T-cell (primary cell): ENCODE measurements at regions not wholly inside any gene's neighbourhood (a gene's known extent, or its start where the extent isn't known, plus 50 kb on each side); places are given as distances from the start of the nearest gene placed in this dataset.

Experiments
- ATAC-seq, 4 experiments: fragments of 200-7000 bp in 3 of 4; fragments of 150-1000 bp in 1 of 4; cut with Tn5 transposase; replicated peaks in 1 of 4; 1 replicate in 3 of 4; 2 replicates in 1 of 4; pipeline ENCODE4 v1.10.0; 2021; ENCODE audit warnings: moderate library complexity in 3 of 4, mild to moderate bottlenecking in 2 of 4, moderate number of reproducible peaks in 1 of 4
- CTCF ChIA-PET, 2 donors: fragments of 300-600 bp; sonication (Branson Sonifier 250); formaldehyde crosslinking; loops; one replicate each; lab custom pipeline; 2022; ENCODE audit warnings: antibody characterized with exemption in 2 of 2; lab: Charles Lee
- POLR2A ChIA-PET, 2 donors: fragments of 300-600 bp; sonication (Branson Sonifier 250); formaldehyde crosslinking; loops; one replicate each; lab custom pipeline; 2022; ENCODE audit warnings: antibody characterized with exemption in 2 of 2; lab: Charles Lee
- DNase-seq, 35 experiments: peaks; one replicate each; pipeline versions ENCODE4 v3.0.0 to v3.0.0-alpha.2; 2013 to 2023
- H3K27ac ChIP-seq: one replicate; pipeline ENCODE4 v1.5.1; 2013; ENCODE audit warnings: low read length
- H3K27me3 ChIP-seq, 2 experiments: replicated peaks in 1 of 2; 1 replicate in 1 of 2; 2 replicates in 1 of 2; pipeline versions ENCODE4 v1.6.1 to v1.7.0; 2013; ENCODE audit warnings: low read length in 1 of 2, mixed read lengths in 1 of 2; ENCODE audit not compliant: control insufficient read depth in 2 of 2, insufficient read depth in 2 of 2; ENCODE audit errors: extremely low read depth in 1 of 2
- H3K36me3 ChIP-seq, 2 donors: 1 replicate in 1 of 2; 2 replicates in 1 of 2; pipeline versions ENCODE4 v1.6.1 to v1.7.0; 2013; ENCODE audit warnings: low read length in 1 of 2; ENCODE audit not compliant: control insufficient read depth in 2 of 2, insufficient read depth in 1 of 2; ENCODE audit errors: extremely low read depth in 1 of 2
- H3K4me1 ChIP-seq, 2 experiments: 1 replicate in 1 of 2; 2 replicates in 1 of 2; pipeline versions ENCODE4 v1.6.1 to v1.7.0; 2013; ENCODE audit warnings: low read length in 2 of 2, mixed read lengths in 1 of 2; ENCODE audit not compliant: insufficient read depth in 2 of 2, control insufficient read depth in 1 of 2; ENCODE audit errors: extremely low read depth in 1 of 2
- H3K4me3 ChIP-seq, 2 donors: 1 replicate in 1 of 2; 2 replicates in 1 of 2; pipeline versions ENCODE4 v1.5.1 to v1.7.0; 2013; ENCODE audit warnings: mild to moderate bottlenecking in 2 of 2, low read length in 1 of 2, moderate library complexity in 1 of 2; ENCODE audit not compliant: control insufficient read depth in 1 of 2; ENCODE audit errors: extremely low read depth in 1 of 2
- H3K9me3 ChIP-seq: 2 replicates; pipeline ENCODE4 v1.7.0; 2013
- H3K27ac Mint-ChIP-seq, 2 donors: one replicate each; pipeline ENCODE4 v1.8.0; 2020 to 2021; ENCODE audit warnings: mild to moderate bottlenecking in 2 of 2, mixed read lengths in 2 of 2
- H3K27me3 Mint-ChIP-seq, 2 donors: one replicate each; pipeline ENCODE4 v1.8.0; 2021 to 2022; ENCODE audit warnings: mixed read lengths in 2 of 2
- H3K36me3 Mint-ChIP-seq: one replicate; pipeline ENCODE4 v1.8.0; 2021; ENCODE audit warnings: mixed read lengths
- H3K4me1 Mint-ChIP-seq, 3 donors: one replicate each; pipeline ENCODE4 v1.8.0; 2020 to 2022; ENCODE audit warnings: mixed read lengths in 3 of 3, mild to moderate bottlenecking in 1 of 3
- H3K4me3 Mint-ChIP-seq, 3 donors: one replicate each; pipeline ENCODE4 v1.8.0; 2020 to 2022; ENCODE audit warnings: mild to moderate bottlenecking in 3 of 3, mixed read lengths in 3 of 3, moderate library complexity in 3 of 3
- H3K9me3 Mint-ChIP-seq, 3 donors: one replicate each; pipeline ENCODE4 v1.8.0; 2020 to 2022; ENCODE audit warnings: mixed read lengths in 3 of 3
- WGBS: methylation state at CpG from one replicate; pipeline ENCODE4 v1.1.5; 2013; ENCODE audit warnings: missing lambda C conversion rate; ENCODE audit not compliant: insufficient coverage; 5-methylcytosine and 5-hydroxymethylcytosine counted together

DNA sequence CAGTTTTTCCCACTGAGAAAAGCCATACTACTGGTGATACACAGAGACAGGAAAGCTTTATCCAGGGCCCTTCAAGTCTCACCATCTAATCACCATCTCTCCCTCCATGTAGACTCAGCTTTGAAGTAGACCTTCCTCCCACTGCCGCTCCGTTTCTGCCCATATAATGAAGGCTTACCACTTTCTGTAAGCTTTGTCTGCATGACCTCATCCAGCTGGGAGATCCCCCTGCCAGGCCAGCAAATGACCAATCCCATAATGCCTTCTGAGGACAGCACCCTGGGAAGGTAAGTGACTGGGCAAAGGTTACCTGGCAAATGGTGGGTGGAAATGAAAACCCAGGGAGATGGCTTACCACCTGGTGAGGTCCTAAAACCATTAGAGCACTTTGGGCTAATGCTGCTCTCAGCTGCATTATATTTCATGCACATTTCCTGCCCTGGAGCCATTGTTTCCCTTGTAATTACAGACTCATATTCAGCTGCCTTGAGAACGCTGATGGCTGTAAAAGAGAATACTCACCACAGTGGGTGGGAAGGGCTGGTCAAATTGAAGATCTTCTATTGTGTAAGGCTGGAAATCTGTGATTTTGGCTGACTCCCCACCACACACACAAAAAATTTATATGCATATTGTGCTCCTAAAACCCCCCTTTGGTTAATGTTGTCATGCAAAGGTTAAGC is 350.7 kb upstream of the SYT4 start:
- Mint-ChIP-seq H3K9me3 (peaks cover 0 to 11% (median 0%) of the 10 kb centered on the region in 3 donors), H3K4me3 (no peak overlapping the region), H3K27me3 (no peaks in the 10 kb centered on the region), H3K36me3 (no peaks in the 10 kb centered on the region), H3K27ac (no peak overlapping the region), H3K4me1 (no peaks in the 10 kb centered on the region)
- ATAC-seq: no peak
- ChIA-PET CTCF (no interaction called here), POLR2A (no interaction called here)
- Histone ChIP-seq H3K27ac (no peak overlapping the region), H3K4me3 (no peak overlapping the region), H3K9me3 (no peaks in the 10 kb centered on the region), H3K27me3 (no peaks in the 10 kb centered on the region), H3K36me3 (no peaks in the 10 kb centered on the region), H3K4me1 (no peaks in the 10 kb centered on the region)
- DNase-seq: no peak
- 100% methylated on average over 2 of the region's 3 CpGs for WGBS

DNA sequence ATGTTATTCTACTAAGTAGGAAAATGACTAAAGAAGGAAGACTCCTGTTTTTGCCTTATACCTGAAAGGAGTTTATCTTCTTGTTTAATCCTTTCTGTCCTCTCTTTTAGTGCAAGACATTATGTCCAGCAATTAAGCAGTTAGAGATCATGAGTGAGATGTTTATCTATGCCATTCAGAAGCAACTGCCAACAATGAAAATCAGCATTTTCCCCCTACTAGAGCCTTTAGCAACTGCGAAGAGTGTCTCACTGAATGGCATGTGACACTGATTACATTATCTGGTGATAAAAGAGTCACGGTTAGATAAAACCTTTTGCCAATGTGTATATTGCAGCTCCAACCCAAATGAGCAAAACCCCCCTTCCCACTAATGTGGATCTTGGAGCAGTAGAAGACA is 357.7 kb upstream of the SYT4 start:
- Histone ChIP-seq H3K36me3 (no peaks in the 10 kb centered on the region), H3K9me3 (no peaks in the 10 kb centered on the region), H3K27ac (no peak overlapping the region), H3K4me3 (no peak overlapping the region), H3K4me1 (no peaks in the 10 kb centered on the region), H3K27me3 (no peaks in the 10 kb centered on the region)
- Mint-ChIP-seq H3K27me3 (no peaks in the 10 kb centered on the region), H3K36me3 (no peaks in the 10 kb centered on the region), H3K9me3 (peaks cover 6 to 11% (median 6%) of the 10 kb centered on the region in 3 donors), H3K4me3 (no peak overlapping the region), H3K27ac (no peak overlapping the region), H3K4me1 (no peaks in the 10 kb centered on the region)
- DNase-seq (no peak), ATAC-seq (no peak)
- no CpG with 5 or more reads among the region's 2 CpGs for WGBS
- CTCF ChIA-PET: no interaction called here
- POLR2A ChIA-PET: no interaction called here

DNA sequence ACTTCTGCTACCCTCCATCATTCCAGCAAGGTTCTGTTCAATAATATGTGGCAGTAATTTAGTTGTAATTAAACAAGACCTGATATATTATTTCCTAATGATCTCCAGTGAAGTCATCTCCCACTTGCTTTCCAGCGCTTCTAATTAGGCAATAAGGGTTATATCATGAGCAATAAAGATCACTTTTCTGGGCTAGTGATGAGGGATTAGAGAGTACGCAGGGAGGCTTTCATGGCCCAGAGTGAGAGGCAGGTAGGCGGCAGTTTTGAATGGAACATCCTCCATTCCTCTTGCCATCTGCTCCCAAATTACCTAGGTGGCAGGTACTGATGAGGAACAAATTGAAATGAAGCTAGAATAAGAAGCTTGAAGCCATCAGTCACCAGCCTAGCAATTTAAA is 358.1 kb upstream of the SYT4 start:
- H3K27me3 ChIP-seq: no peaks in the 10 kb centered on the region

DNA sequence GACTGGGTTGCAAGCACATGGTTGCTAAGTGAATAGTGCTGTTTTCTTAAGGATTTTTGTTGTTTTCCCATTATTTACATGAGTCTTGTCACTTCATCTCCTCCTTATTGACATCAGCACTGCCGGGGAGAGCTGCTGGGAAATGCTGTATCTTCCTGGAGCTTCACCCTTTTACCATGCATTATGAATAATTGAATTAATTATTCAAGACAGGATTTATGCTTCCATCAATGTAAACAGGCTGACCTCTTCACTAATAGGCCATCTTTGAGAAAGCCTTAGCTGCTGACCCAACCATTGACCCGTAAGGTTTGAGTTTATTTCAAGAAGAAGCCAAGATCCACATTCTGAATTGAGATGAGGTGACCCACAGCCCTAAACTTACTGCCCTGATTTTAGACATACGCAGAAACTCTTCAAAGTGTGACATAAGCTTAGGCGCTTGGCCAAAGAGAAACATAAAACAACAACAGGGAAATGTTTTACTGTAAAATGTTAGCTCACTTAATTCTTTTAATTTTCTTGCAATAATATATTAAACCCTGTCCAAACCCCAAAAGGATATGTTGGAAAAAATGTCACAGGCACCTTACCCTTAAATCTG is 365.5 kb upstream of the SYT4 start:
- Mint-ChIP-seq H3K4me1 (no peaks in the 10 kb centered on the region), H3K36me3 (no peaks in the 10 kb centered on the region), H3K27ac (no peak overlapping the region), H3K9me3 (peaks cover 2 to 11% (median 8%) of the 10 kb centered on the region in 3 donors), H3K27me3 (peaks cover 0 to 9% of the 10 kb centered on the region in 2 donors), H3K4me3 (no peak overlapping the region)
- H3K4me3 ChIP-seq: no peak overlapping the region
- POLR2A ChIA-PET: no interaction called here
- ATAC-seq: no peak
- H3K9me3 ChIP-seq: no peaks in the 10 kb centered on the region
- CTCF ChIA-PET: no interaction called here
- DNase-seq: no peak
- no peaks in the 10 kb centered on the region for H3K4me1 ChIP-seq
- no peaks in the 10 kb centered on the region for H3K36me3 ChIP-seq
- H3K27ac ChIP-seq: no peak overlapping the region
- WGBS: no CpG with 5 or more reads among the region's 4 CpGs
- H3K27me3 ChIP-seq: no peaks in the 10 kb centered on the region

More for the DNA sequence above, 358.1 kb upstream of the SYT4 start:
- Histone ChIP-seq H3K4me1 (no peaks in the 10 kb centered on the region), H3K4me3 (no peak overlapping the region), H3K36me3 (no peaks in the 10 kb centered on the region), H3K27ac (no peak overlapping the region), H3K9me3 (no peaks in the 10 kb centered on the region)
- CTCF ChIA-PET: no interaction called here
- no peaks in the 10 kb centered on the region for H3K4me1 Mint-ChIP-seq
- DNase-seq: no peak
- H3K27ac Mint-ChIP-seq: no peak overlapping the region
- ATAC-seq: no peak
- no peaks in the 10 kb centered on the region for H3K27me3 Mint-ChIP-seq
- H3K36me3 Mint-ChIP-seq: no peaks in the 10 kb centered on the region
- H3K9me3 Mint-ChIP-seq: peaks cover 6 to 12% (median 9%) of the 10 kb centered on the region in 3 donors
- no peak overlapping the region for H3K4me3 Mint-ChIP-seq
- no CpG with 5 or more reads among the region's 3 CpGs for WGBS
- POLR2A ChIA-PET: no interaction called here

DNA sequence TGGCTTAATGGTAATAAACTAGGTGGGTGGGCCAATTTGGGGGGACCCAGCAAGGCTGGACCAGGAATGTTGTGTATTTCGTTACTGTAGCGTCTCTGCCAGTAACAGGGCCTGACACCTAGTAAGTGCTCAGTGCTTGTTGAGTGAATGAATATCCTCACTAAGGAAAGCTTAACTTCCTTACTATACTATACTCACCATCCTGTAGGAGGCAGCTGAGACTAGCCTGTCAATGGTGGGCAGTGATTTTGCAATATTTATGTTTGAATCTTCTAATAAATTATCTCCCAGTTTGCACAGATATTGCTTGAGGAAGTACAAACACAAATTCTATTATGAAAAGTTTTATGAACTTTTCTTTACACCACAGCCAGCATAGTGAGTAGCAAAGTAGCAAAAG is 370.7 kb upstream of the SYT4 start:
- ATAC-seq (no peak), DNase-seq (no peak)
- no peak overlapping the region for H3K27ac ChIP-seq
- Mint-ChIP-seq H3K27ac (no peak overlapping the region), H3K27me3 (no peaks in the 10 kb centered on the region), H3K4me1 (no peaks in the 10 kb centered on the region), H3K9me3 (peaks cover 0 to 16% (median 10%) of the 10 kb centered on the region in 3 donors), H3K4me3 (no peak overlapping the region), H3K36me3 (no peaks in the 10 kb centered on the region)
- ChIA-PET POLR2A (no interaction called here), CTCF (no interaction called here)
- no CpG with 5 or more reads among the region's 2 CpGs for WGBS
- H3K36me3 ChIP-seq: no peaks in the 10 kb centered on the region
- no peaks in the 10 kb centered on the region for H3K27me3 ChIP-seq
- H3K9me3 ChIP-seq: no peaks in the 10 kb centered on the region
- H3K4me3 ChIP-seq: no peak overlapping the region
- no peaks in the 10 kb centered on the region for H3K4me1 ChIP-seq

DNA sequence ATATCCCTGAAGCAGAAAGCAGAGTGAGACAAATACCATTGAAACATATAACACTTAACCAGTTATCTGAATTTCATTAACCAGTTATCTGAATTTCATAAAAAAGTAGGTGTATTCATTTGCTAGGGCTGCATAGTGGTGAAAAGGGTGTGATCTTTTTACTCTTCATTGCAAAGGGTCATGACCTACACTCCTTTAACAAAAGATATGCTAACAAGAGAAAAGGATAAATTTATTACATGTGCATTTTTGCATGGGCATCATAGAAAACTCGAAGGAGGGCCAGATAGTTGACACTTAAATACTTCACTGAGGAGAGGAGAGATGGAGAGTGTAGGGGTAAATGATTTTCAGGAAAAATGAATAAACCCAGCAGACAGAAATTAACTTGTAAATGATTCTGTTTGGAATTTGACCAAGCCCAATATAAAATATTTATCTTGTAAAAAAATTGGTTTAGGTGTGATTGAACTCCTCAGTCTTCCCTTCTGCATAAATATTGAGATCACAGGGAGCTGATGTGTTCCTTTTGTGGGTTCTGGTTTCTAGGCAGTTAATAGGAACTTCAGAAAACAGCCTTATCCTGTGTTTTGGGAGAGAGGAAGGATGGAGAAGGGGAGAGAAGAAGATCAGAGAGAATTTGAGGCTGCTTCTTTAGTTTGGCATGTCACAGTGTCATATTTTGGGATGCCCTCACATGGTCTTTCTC is 372.5 kb upstream of the SYT4 start:
- no peak overlapping the region for H3K4me3 Mint-ChIP-seq
- CTCF ChIA-PET: no interaction called here
- H3K36me3 Mint-ChIP-seq: no peaks in the 10 kb centered on the region
- H3K9me3 ChIP-seq: no peaks in the 10 kb centered on the region
- no peaks in the 10 kb centered on the region for H3K4me1 Mint-ChIP-seq
- H3K27ac Mint-ChIP-seq: no peak overlapping the region
- no peak for DNase-seq
- 0% methylated on average over 1 of the region's 1 CpG for WGBS
- POLR2A ChIA-PET: no interaction called here
- no peaks in the 10 kb centered on the region for H3K27me3 ChIP-seq
- H3K9me3 Mint-ChIP-seq: peaks cover 4 to 27% (median 16%) of the 10 kb centered on the region in 3 donors
- H3K4me1 ChIP-seq: no peaks in the 10 kb centered on the region
- H3K27ac ChIP-seq: no peak overlapping the region
- H3K36me3 ChIP-seq: no peaks in the 10 kb centered on the region
- ATAC-seq: no peak
- no peak overlapping the region for H3K4me3 ChIP-seq
- H3K27me3 Mint-ChIP-seq: no peaks in the 10 kb centered on the region
